HT1080 (cell line): ENCODE measurements at regions not wholly inside any gene's neighbourhood (a gene's known extent, or its start where the extent isn't known, plus 50 kb on each side); places are given as distances from the start of the nearest gene placed in this dataset.

Experiments
- DNase-seq: peaks from one replicate; pipeline ENCODE4 v3.0.0-alpha.2; 2015; ENCODE audit warnings: low read depth

- DNase-seq = no peak
Observed at GRCh38 chr14:85817430-85817829, 287.5 kb downstream of the FLRT2 start.

- DNase-seq = no peak
Observed at GRCh38 chr14:85813040-85813439, 283.1 kb downstream of the FLRT2 start.

- no peak for DNase-seq
Observed at GRCh38 chr14:85811340-85811739, 281.4 kb downstream of the FLRT2 start.

- no peak for DNase-seq
Observed at GRCh38 chr14:85799668-85800067, 269.7 kb downstream of the FLRT2 start.

GRCh38 chr14:85798856-85799255 lies 268.9 kb downstream of the FLRT2 start:
- no peak for DNase-seq

- DNase-seq = no peak
Observed at GRCh38 chr14:85793533-85793932, 263.6 kb downstream of the FLRT2 start.

- no peak for DNase-seq
Observed at GRCh38 chr14:85789506-85789905, 259.6 kb downstream of the FLRT2 start.

GRCh38 chr14:85788470-85789233 lies 258.7 kb downstream of the FLRT2 start:
- DNase-seq = no peak

- DNase-seq = no peak
Observed at GRCh38 chr14:85766295-85766694, 236.4 kb downstream of the FLRT2 start.

GRCh38 chr14:85764822-85765221 lies 234.9 kb downstream of the FLRT2 start:
- no peak for DNase-seq

GRCh38 chr14:85762526-85762925 lies 232.6 kb downstream of the FLRT2 start:
- DNase-seq = no peak

- DNase-seq = peak; percentile 14
Observed at GRCh38 chr14:85752175-85752574, 222.2 kb downstream of the FLRT2 start.

- DNase-seq = no peak
Observed at GRCh38 chr14:85744573-85744972, 214.6 kb downstream of the FLRT2 start.

GRCh38 chr14:85732031-85732430 lies 202.1 kb downstream of the FLRT2 start:
- no peak for DNase-seq

GRCh38 chr14:85731186-85731585 lies 201.2 kb downstream of the FLRT2 start:
- peak; percentile 79 for DNase-seq

- no peak for DNase-seq
Observed at GRCh38 chr14:85728476-85729065, 198.6 kb downstream of the FLRT2 start.

- no peak for DNase-seq
Observed at GRCh38 chr14:85714069-85714468, 184.1 kb downstream of the FLRT2 start.

GRCh38 chr14:85711620-85712019 lies 181.7 kb downstream of the FLRT2 start:
- no peak for DNase-seq
